ENCODE measurements at regions not wholly inside any gene's neighbourhood (a gene's known extent, or its start where the extent isn't known, plus 50 kb on each side); places are given as distances from the start of the nearest gene placed in this dataset.

DNA sequence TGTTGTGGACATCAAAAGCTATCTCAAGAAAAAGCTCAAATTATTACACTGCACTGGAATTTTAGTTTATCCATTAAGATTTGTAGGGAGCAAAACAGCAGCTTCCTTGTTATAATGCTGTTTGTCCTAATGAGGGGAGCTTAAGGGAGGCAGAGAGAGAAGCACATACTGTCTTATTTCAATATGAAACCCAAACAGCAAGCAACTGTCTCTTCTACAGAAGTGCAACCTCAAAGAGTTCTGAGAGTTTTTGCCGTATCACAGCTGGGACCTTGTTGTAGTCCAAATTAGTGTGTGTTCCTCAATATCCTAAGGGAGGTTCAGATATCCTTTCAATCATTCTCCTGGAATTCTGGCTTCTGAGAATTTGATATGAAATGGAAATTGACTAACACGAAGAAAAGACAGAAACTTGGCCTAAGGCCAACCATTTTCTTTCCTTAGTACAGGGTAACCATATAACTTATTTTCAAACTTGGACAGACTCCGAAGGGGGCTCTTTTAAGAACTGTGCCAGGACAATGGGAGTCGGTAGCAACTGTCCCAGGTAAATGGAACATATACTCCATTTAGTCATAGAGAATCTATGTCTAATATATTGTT is 149.3 kb upstream of the CCN2 start:
- ChIA-PET CTCF (ENCODE audit: partially characterized antibody) (interaction anchor here (0.9 to 1.5 kb wide), 3 partner anchors 14 to 190 kb away, joined by 3 read pairs; no protein-coding TSS in a partner anchor), POLR2A (ENCODE audit: partially characterized antibody) (interaction anchor here (1.4 kb wide), 1 partner anchor 149 kb away, joined by 5 read pairs; the partner anchor contains the start of gene CCN2)
- Histone ChIP-seq H4K5ac (ENCODE audit: insufficient read length, low read depth, low read length) (no peak overlapping the region), H3K27me3 (replicated peaks in 1 of 4; ENCODE audit: control insufficient read depth in 3 of 4, extremely low read depth in 1 of 4, insufficient read depth in 3 of 4, low read length in 3 of 4) (no peaks in the 10 kb centered on the region), H4K20me1 (replicated peaks in 1 of 2; ENCODE audit: control insufficient read depth in 1 of 2, insufficient read depth in 2 of 2, low read length in 2 of 2) (no peaks in the 10 kb centered on the region), H4K8ac (ENCODE audit: extremely low read depth, insufficient read depth, low read length) (no peak overlapping the region), H3K79me2 (ENCODE audit: control insufficient read depth in 1 of 2, insufficient read depth in 2 of 2, low read length in 2 of 2) (no peaks in the 10 kb centered on the region), H3K36me3 (ENCODE audit: control insufficient read depth in 2 of 4, insufficient read depth in 4 of 4, low read length in 3 of 4) (no peaks in the 10 kb centered on the region; a peak in 1 of 8 replicates), H3K4me1 (replicated peaks in 1 of 4; ENCODE audit: control insufficient read depth in 3 of 4, insufficient read depth in 4 of 4, low read length in 3 of 4) (no peaks in the 10 kb centered on the region), H2AK5ac (ENCODE audit: low read depth, low read length) (no peak overlapping the region), H3K14ac (ENCODE audit: insufficient read length) (no peak overlapping the region), H3K79me1 (ENCODE audit: low read depth, low read length) (no peaks in the 10 kb centered on the region; the same call in 1 of the 2 replicates), H2BK120ac (replicated peaks; ENCODE audit: low read depth, low read length) (no peak overlapping the region), H3K56ac (replicated peaks; ENCODE audit: insufficient read length, low read depth, low read length) (no peak overlapping the region), H3K27ac (ENCODE audit: low read depth, low read length) (no peak overlapping the region), H2BK15ac (ENCODE audit: low read length) (no peak overlapping the region), H3K18ac (ENCODE audit: extremely low read depth, low read length) (no peak overlapping the region), H3K9me3 (ENCODE audit: insufficient read depth in 2 of 2, low read depth in 1 of 2, low read length in 1 of 2) (peaks cover 3 to 6% of the 10 kb centered on the region in 2 experiments; a peak in 1 of 4 replicates), H4K91ac (replicated peaks; ENCODE audit: insufficient read length, low read length) (no peak overlapping the region), H2BK12ac (ENCODE audit: low read depth, low read length) (no peak overlapping the region), H2BK20ac (ENCODE audit: low read length) (no peak overlapping the region), H3K23me2 (ENCODE audit: low read depth, low read length) (no peaks in the 10 kb centered on the region), H3K4ac (replicated peaks; ENCODE audit: insufficient read length, low read depth, low read length) (no peak overlapping the region), H3K4me2 (ENCODE audit: insufficient read depth in 1 of 2, low read depth in 2 of 2, low read length in 2 of 2) (no peak overlapping the region), H3K9ac (replicated peaks in 1 of 4; ENCODE audit: extremely low read depth in 1 of 4, low read depth in 3 of 4, low read length in 3 of 4) (no peak overlapping the region), H3K23ac (ENCODE audit: insufficient read length) (no peak overlapping the region), H2BK5ac (ENCODE audit: low read depth, low read length) (no peak overlapping the region), H2AFZ (ENCODE audit: low read length) (no peak overlapping the region), H3K4me3 (ENCODE audit: extremely low read depth in 1 of 4, insufficient read depth in 2 of 4, low read depth in 3 of 4, low read length in 4 of 4) (no peak overlapping the region)
- 87% methylated on average over 4 of the region's 4 CpGs; no CpG with 5 or more reads in 1 of the 2 experiments for WGBS, 2 experiments (ENCODE audit: extremely low coverage in 1 of 2, insufficient coverage in 1 of 2, insufficient read length in 1 of 2, insufficient replicate concordance in 2 of 2, low coverage in 1 of 2, low lambda C conversion rate in 2 of 2, missing lambda C conversion rate in 1 of 2)
- no peak for DNase-seq (ENCODE audit: low read depth in 1 of 2, low spot score in 2 of 2)
- FAIRE-seq = no peak
- TF ChIP-seq MAFK (IDR thresholded peaks at IDR 0.05; ENCODE audit: low read depth, low read length) = no peak
- no peak for TF ChIP-seq HDAC2 (IDR thresholded peaks at IDR 0.05; ENCODE audit: borderline replicate concordance in 1 of 2, low read depth in 2 of 2, low read length in 2 of 2)
- TF ChIP-seq POU5F1 (IDR thresholded peaks at IDR 0.05; ENCODE audit: low read depth, low read length) = no peak
- TF ChIP-seq SUZ12 (IDR thresholded peaks at IDR 0.05; ENCODE audit: low read length) = no peak
- no peak for TF ChIP-seq SP1 (IDR thresholded peaks at IDR 0.05; ENCODE audit: low read depth, low read length)
- no peak for TF ChIP-seq CHD2 (IDR thresholded peaks at IDR 0.05; ENCODE audit: low read length)
- no peak for TF ChIP-seq JUN (IDR thresholded peaks at IDR 0.05; ENCODE audit: low read depth, low read length)
- no peak for TF ChIP-seq BACH1 (IDR thresholded peaks at IDR 0.05; ENCODE audit: low read length)
- no peak for TF ChIP-seq POLR2A (IDR thresholded peaks at IDR 0.05; ENCODE audit: control extremely low read depth in 1 of 2, low read depth in 2 of 2, low read length in 2 of 2)
- TF ChIP-seq, protein P1, sequence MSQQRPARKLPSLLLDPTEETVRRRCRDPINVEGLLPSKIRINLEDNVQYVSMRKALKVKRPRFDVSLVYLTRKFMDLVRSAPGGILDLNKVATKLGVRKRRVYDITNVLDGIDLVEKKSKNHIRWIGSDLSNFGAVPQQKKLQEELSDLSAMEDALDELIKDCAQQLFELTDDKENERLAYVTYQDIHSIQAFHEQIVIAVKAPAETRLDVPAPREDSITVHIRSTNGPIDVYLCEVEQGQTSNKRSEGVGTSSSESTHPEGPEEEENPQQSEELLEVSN (IDR thresholded peaks at IDR 0.05) = no peak
- TF ChIP-seq, protein P2, sequence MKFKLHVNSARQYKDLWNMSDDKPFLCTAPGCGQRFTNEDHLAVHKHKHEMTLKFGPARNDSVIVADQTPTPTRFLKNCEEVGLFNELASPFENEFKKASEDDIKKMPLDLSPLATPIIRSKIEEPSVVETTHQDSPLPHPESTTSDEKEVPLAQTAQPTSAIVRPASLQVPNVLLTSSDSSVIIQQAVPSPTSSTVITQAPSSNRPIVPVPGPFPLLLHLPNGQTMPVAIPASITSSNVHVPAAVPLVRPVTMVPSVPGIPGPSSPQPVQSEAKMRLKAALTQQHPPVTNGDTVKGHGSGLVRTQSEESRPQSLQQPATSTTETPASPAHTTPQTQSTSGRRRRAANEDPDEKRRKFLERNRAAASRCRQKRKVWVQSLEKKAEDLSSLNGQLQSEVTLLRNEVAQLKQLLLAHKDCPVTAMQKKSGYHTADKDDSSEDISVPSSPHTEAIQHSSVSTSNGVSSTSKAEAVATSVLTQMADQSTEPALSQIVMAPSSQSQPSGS (IDR thresholded peaks at IDR 0.05; ENCODE audit: low read length) = no peak
- no peak for TF ChIP-seq FOSL1 (IDR thresholded peaks at IDR 0.05; ENCODE audit: insufficient read depth, low read depth, low read length)

Measured in H1 (cell line).